Adrenal gland (tissue), 5 donors: ENCODE measurements at regions not wholly inside any gene's neighbourhood (a gene's known extent, or its start where the extent isn't known, plus 50 kb on each side); places are given as distances from the start of the nearest gene placed in this dataset.

Experiments
- POLR2A ChIP-seq, 2 donors: fragments of 450-650 bp; IDR thresholded peaks; one replicate each; pipeline ENCODE4 v1.6.1; 2017; ENCODE audit warnings: antibody characterized with exemption in 2 of 2, mild to moderate bottlenecking in 2 of 2, moderate library complexity in 1 of 2
- TF ChIP-seq, protein P1 (sequence below), 6 experiments: fragments of 450-650 bp in 4 of 6; fragments of 200-600 bp in 2 of 6; sonication (generic) in 1 of 6; IDR thresholded peaks; 1 replicate in 5 of 6; 2 replicates in 1 of 6; pipeline versions ENCODE4 v1.5.1 to v1.8.0; 2016 to 2021; ENCODE audit warnings: antibody characterized with exemption in 6 of 6, mild to moderate bottlenecking in 2 of 6, moderate library complexity in 1 of 6
- donor health status: DM: no; HTN: no; CAD: no.

DNA sequence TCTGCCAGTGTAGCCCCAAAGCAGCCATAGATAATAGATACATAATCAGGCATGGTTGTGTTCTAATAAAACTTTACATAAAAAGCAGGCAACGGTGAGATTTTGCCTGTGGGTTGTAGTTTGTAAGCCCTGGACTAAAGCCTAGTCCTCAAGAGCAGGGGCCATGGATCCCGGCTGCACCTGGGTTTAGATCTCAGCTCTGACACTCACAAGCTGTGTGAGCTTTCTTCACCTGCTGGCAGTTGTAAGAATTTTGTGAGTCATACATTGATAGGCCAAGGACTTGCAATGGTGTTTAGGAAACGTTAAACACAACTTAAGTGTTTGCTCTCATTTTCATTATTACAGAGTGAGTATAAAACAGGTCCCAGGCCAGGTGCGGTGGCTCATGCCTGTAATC lies 395.8 kb upstream of the TBX3 start:
- TF ChIP-seq, protein P1, sequence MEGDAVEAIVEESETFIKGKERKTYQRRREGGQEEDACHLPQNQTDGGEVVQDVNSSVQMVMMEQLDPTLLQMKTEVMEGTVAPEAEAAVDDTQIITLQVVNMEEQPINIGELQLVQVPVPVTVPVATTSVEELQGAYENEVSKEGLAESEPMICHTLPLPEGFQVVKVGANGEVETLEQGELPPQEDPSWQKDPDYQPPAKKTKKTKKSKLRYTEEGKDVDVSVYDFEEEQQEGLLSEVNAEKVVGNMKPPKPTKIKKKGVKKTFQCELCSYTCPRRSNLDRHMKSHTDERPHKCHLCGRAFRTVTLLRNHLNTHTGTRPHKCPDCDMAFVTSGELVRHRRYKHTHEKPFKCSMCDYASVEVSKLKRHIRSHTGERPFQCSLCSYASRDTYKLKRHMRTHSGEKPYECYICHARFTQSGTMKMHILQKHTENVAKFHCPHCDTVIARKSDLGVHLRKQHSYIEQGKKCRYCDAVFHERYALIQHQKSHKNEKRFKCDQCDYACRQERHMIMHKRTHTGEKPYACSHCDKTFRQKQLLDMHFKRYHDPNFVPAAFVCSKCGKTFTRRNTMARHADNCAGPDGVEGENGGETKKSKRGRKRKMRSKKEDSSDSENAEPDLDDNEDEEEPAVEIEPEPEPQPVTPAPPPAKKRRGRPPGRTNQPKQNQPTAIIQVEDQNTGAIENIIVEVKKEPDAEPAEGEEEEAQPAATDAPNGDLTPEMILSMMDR (IDR thresholded peaks at IDR 0.05) = peak in 3 of 6 experiments; percentile 24 to 29 (median 25)
- TF ChIP-seq POLR2A (IDR thresholded peaks at IDR 0.05) = no peak
